Thoracic aorta (tissue), 2 donors: ENCODE measurements at regions not wholly inside any gene's neighbourhood (a gene's known extent, or its start where the extent isn't known, plus 50 kb on each side); places are given as distances from the start of the nearest gene placed in this dataset.

ENCODE experiments used
- ATAC-seq: fragments of 150-250 bp; one replicate; pipeline ENCODE4 v1.8.0; 2017; ENCODE audit warnings: low read depth; ENCODE audit not compliant: insufficient number of reproducible peaks, low FRiP score
- DNase-seq: peaks from one replicate; pipeline ENCODE4 v3.0.0-alpha.2; 2020; ENCODE audit warnings: low spot score
- H3K27ac ChIP-seq, 2 donors: fragments of 200-600 bp; sonication (generic); 1 replicate in 1 of 2; 2 replicates in 1 of 2; pipeline ENCODE4 v1.5.1; 2016; ENCODE audit warnings: mild to moderate bottlenecking in 2 of 2, moderate library complexity in 2 of 2
- H3K27me3 ChIP-seq: fragments of 200-600 bp; sonication (generic); replicated peaks from 2 replicates; pipeline ENCODE4 v1.6.0; 2016; ENCODE audit warnings: mild to moderate bottlenecking; ENCODE audit not compliant: insufficient read depth
- H3K36me3 ChIP-seq: fragments of 200-600 bp; sonication (generic); one replicate; pipeline ENCODE4 v1.5.1; 2016
- H3K4me1 ChIP-seq, 2 donors: fragments of 200-600 bp; sonication (generic); 1 replicate in 1 of 2; 2 replicates in 1 of 2; pipeline versions ENCODE4 v1.5.1 to v1.6.0; 2016; ENCODE audit warnings: low read depth in 2 of 2, mild to moderate bottlenecking in 1 of 2; ENCODE audit not compliant: control insufficient read depth in 1 of 2
- H3K4me3 ChIP-seq: fragments of 200-600 bp; sonication (generic); 2 replicates; pipeline ENCODE4 v1.5.1; 2016; ENCODE audit warnings: mild to moderate bottlenecking
- H3K9me3 ChIP-seq: fragments of 200-600 bp; sonication (generic); 2 replicates; pipeline ENCODE4 v1.5.1; 2016
- TF ChIP-seq, protein P1 (sequence below): fragments of 200-600 bp; sonication (generic); IDR thresholded peaks from one replicate; pipeline ENCODE4 v1.5.1; 2019; ENCODE audit warnings: antibody characterized with exemption

DNA sequence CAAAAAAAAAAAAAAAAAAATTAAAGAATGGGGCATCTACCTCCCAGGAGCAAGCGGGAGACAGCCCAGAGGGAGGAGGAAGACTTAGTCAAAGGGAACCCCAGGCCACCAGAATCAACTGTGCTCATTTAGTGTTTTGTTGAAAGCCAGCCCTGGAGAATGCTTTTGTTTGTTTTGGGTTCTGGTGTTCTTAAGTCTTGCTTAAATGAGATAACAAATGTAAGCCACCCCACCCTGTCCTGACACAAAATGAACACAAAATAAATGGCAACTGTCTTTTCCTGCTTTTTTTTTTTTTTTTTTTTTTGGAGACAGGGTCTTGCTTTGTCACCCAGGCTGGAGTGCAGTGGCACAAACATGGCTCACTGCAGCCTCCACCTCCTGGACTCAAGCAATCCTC is 165.0 kb upstream of the JARID2 start:
- no peak overlapping the region for H3K27ac ChIP-seq
- TF ChIP-seq, protein P1, sequence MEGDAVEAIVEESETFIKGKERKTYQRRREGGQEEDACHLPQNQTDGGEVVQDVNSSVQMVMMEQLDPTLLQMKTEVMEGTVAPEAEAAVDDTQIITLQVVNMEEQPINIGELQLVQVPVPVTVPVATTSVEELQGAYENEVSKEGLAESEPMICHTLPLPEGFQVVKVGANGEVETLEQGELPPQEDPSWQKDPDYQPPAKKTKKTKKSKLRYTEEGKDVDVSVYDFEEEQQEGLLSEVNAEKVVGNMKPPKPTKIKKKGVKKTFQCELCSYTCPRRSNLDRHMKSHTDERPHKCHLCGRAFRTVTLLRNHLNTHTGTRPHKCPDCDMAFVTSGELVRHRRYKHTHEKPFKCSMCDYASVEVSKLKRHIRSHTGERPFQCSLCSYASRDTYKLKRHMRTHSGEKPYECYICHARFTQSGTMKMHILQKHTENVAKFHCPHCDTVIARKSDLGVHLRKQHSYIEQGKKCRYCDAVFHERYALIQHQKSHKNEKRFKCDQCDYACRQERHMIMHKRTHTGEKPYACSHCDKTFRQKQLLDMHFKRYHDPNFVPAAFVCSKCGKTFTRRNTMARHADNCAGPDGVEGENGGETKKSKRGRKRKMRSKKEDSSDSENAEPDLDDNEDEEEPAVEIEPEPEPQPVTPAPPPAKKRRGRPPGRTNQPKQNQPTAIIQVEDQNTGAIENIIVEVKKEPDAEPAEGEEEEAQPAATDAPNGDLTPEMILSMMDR, result no peak
- H3K27me3 ChIP-seq, result no peaks in the 10 kb centered on the region
- no peaks in the 10 kb centered on the region for H3K9me3 ChIP-seq
- no peaks in the 10 kb centered on the region for H3K36me3 ChIP-seq
- no peaks in the 10 kb centered on the region for H3K4me1 ChIP-seq
- ATAC-seq (no peak), DNase-seq (no peak)
- no peak overlapping the region for H3K4me3 ChIP-seq

DNA sequence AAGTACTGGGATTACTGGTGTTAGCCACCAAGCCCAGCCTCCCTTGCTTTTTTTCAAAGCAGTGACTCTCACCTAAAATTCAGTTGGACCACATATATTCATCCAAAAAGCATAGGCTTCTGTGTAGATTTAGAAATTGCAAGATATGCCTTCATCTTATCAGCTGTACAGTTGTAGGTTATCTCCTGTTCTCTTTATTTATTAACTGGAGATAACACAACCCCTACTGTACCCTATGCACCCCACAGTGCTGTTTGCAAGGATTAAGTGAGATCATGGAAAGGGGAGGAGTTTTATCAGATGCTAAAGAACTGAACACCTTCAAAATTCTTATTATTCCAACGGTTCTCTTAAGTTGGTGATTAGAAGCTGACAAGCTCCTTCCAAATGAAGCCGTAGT is 164.4 kb upstream of the JARID2 start:
- H3K4me1 ChIP-seq, result no peaks in the 10 kb centered on the region
- ATAC-seq (no peak), DNase-seq (no peak)
- H3K27ac ChIP-seq, result no peak overlapping the region
- no peaks in the 10 kb centered on the region for H3K9me3 ChIP-seq
- H3K36me3 ChIP-seq, result no peaks in the 10 kb centered on the region
- no peak overlapping the region for H3K4me3 ChIP-seq
- TF ChIP-seq, protein P1, result no peak
- no peaks in the 10 kb centered on the region for H3K27me3 ChIP-seq

DNA sequence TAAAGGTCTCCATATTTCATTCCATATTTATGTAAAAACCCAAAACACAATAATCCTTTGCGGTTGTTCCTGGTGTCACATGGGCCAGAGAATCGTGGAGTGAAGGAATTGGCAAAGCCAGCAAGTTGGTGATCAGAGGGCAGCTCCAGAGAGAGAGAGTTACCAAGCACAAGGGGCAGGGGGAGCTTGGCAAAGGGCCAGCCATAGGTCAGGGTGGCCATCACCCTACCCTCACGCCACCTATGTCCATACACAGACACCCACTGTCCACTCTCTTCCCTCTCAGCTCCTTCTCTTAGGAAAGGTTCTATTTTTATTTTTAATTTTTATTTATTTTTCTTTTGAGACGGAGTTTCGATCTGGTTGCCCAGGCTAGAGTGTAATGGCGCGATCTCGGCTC is 163.2 kb upstream of the JARID2 start:
- TF ChIP-seq, protein P1, result no peak
- ATAC-seq (no peak), DNase-seq (no peak)
- Histone ChIP-seq H3K4me3 (no peak overlapping the region), H3K9me3 (no peaks in the 10 kb centered on the region), H3K4me1 (no peaks in the 10 kb centered on the region), H3K36me3 (no peaks in the 10 kb centered on the region), H3K27ac (no peak overlapping the region), H3K27me3 (no peaks in the 10 kb centered on the region)

DNA sequence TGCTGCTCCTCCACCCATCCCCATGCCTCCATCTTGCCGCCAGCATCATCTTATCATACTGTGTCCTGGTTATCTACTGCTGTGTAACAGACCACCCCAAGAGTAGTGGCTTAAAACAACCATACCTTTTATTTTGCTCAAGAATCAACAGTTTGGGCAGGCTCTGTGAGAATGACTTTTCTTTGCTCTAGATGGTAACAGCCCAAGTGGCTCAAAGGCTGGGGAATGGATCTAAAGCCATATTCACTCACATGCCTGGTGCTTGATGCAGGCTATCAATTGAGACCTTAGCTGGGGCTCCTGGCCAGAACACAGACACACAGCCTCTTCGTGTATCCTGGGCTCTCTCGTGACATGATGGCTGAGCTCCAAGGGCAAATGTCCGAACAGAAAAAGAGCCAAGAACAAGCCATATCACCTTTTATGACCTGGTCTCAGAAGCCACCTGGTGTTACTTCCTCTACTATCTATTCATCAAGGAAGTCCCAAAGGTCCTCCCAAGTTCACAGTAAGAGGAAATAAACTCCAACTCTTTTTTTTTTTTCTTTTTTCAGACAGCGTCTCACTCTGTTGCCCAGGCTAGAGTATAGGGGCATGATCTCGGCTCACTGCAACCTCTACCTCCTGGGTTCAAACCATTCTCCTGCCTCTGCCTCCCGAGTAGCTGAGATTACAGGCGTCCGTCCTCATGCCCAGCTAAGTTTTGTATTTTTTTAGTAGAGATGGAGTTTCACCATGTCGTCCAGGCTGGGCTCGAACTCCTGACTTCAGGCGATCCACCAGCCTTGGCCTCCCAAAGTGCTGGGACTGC is 159.3 kb upstream of the JARID2 start:
- H3K4me3 ChIP-seq, result no peak overlapping the region
- no peaks in the 10 kb centered on the region for H3K4me1 ChIP-seq
- no peak for ATAC-seq
- DNase-seq, result no peak
- H3K27me3 ChIP-seq, result no peaks in the 10 kb centered on the region
- H3K36me3 ChIP-seq, result no peaks in the 10 kb centered on the region
- TF ChIP-seq, protein P1, result no peak
- no peaks in the 10 kb centered on the region for H3K9me3 ChIP-seq
- H3K27ac ChIP-seq, result no peak overlapping the region

DNA sequence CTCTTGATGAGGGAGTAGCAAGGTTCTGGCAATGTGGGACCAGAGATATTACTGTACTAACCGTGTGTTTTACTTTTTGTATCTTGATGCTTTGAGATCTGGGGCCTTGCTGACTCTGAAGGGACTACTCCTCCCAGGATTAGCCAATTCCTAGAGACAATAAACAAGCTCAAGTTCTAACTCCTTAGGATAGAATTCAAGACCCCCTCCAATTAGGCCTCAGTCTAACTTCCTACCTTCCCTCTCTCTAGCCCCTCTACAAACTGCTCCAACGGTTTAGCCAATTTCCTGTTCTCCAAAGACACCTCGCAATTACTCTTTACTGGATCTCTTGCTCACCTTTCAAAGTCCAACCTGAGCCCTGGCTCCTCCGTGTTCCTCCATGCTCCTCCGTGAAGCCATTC is 158.7 kb upstream of the JARID2 start:
- Histone ChIP-seq H3K36me3 (no peaks in the 10 kb centered on the region), H3K27me3 (no peaks in the 10 kb centered on the region), H3K4me3 (no peak overlapping the region), H3K9me3 (no peaks in the 10 kb centered on the region), H3K27ac (no peak overlapping the region), H3K4me1 (no peaks in the 10 kb centered on the region)
- DNase-seq, result no peak
- TF ChIP-seq, protein P1, result no peak
- ATAC-seq, result no peak
